GM18870 (cell line): ENCODE measurements at regions not wholly inside any gene's neighbourhood (a gene's known extent, or its start where the extent isn't known, plus 50 kb on each side); places are given as distances from the start of the nearest gene placed in this dataset.

Experiments used
- ATAC-seq: cut with Tn5 transposase; IDR thresholded peaks from one replicate; pipeline ENCODE4 v1.9.1; 2021; ENCODE audit warnings: moderate library complexity; ENCODE audit not compliant: unreplicated experiment

DNA sequence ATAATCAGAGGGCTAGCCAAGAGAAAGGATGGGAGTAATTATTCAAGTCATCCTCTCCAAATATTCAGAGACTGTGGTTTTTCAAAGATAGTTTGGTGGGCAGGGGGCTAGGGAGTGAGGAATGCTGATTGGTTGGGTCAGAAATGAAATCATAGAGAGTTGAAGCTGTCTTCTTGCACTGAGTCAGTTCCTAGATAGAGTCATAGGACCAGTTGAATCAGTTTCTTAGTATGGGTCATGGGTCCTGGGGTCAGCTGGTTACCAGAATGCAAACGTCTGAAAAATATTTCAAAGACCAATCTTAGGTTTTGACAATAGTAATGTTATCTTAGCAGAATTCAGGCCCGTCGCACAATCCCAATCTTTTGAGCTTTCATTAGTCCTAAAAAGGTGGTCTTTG is 171.4 kb upstream of the SPATS2L start:
- no peak for ATAC-seq

DNA sequence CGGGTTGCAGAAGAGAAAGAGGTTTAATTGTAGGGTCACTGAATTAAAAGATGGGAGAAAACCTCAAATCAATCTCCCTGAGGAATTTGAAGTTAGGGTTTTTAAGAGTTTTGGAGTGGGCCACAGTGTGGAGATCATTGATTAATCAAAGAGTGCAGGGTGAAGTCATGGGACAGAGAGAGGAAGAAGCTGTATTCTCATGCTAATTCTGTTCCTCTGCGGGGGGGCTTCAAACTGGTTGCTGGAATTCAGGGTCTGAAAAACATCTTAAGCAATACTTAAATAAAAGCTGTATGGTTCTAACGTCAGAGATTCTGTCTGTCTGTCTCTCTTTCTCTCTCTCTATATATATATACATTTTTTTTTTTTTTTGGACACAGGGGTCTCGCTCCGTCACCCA is 169.8 kb upstream of the SPATS2L start:
- no peak for ATAC-seq

- ATAC-seq = no peak
Measured at GRCh38 chr2:200137271-200137670, 169.2 kb upstream of the SPATS2L start.

- no peak for ATAC-seq
Measured at GRCh38 chr2:200137691-200138090, 168.8 kb upstream of the SPATS2L start.

- ATAC-seq = no peak
Measured at GRCh38 chr2:200138391-200139124, 167.9 kb upstream of the SPATS2L start.

- no peak for ATAC-seq
Measured at GRCh38 chr2:200144571-200144970, 161.9 kb upstream of the SPATS2L start.

GRCh38 chr2:200146501-200146900 is 160.0 kb upstream of the SPATS2L start:
- no peak for ATAC-seq

DNA sequence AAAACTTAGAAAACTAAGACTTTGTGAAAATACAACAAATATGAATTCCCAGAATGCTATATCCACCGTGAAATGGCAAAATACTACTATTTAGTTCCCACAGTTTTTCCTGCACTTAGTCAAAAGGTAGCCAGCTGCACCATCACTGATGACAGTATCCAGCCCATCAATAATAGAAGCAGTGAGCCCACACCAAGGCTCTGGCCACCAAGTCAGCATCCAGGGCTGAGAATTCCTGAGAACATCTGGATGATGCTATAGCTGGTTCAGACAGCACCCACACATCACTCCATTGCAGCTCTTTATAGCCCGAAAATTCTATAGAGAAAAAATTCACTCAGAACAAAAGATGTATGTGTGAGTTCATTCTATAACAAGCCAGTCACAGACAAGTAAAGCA is 159.1 kb upstream of the SPATS2L start:
- ATAC-seq = no peak

GRCh38 chr2:200148366-200148765 is 158.1 kb upstream of the SPATS2L start:
- no peak for ATAC-seq

GRCh38 chr2:200150411-200151086 is 155.9 kb upstream of the SPATS2L start:
- ATAC-seq = no peak

- ATAC-seq = no peak
Measured at GRCh38 chr2:200155652-200156051, 150.8 kb upstream of the SPATS2L start.

- no peak for ATAC-seq
Measured at GRCh38 chr2:200156166-200156835, 150.2 kb upstream of the SPATS2L start.

DNA sequence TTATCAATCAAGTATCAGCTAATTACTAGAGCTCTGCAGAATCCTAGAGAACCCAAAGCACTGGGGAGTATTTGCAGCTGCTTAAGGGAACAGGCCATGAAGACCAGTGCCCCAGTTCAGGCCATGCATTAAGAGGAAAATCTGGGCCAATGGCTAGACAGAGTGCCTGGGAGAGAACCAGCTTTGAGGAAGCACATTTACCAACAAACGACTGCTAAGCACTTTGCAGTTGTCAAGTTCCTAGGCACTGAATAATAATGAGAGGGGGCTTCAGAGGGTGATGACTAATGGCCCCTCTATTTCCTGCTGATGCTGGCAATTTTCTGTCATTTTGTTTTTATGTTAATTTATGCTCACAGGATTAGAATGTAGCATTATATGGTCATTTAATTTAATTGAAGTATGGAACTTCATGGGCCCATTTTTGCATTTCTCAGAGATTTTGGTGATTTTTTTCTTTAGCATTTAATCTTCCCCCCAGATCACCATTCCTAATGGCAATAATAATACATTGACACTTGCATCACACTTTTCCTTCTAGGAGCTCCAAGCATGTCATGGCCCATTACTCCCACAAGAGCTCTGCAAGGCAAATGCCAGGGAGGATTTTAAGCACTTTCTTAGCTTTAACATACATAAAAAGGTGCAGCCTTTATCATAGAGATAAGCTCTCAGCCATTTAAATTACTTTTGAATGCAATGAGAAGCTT is 147.7 kb upstream of the SPATS2L start:
- ATAC-seq = no peak

DNA sequence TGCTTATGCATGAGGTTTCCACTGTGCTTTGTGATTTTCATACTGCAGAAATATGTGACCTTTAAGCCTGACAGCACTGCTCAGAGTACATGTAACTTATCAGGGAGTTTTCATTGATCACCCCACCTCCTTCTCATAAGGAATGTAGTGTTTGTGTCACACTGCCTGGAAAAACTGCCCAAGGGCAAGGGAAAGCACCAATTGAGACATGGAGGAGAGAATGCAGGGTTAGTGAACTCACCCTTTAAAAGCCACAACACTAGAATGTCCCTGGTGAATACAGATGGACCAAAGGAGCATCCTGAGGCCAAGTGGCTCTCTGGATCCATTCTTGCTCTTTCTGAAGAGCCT is 147.2 kb upstream of the SPATS2L start:
- ATAC-seq = no peak

DNA sequence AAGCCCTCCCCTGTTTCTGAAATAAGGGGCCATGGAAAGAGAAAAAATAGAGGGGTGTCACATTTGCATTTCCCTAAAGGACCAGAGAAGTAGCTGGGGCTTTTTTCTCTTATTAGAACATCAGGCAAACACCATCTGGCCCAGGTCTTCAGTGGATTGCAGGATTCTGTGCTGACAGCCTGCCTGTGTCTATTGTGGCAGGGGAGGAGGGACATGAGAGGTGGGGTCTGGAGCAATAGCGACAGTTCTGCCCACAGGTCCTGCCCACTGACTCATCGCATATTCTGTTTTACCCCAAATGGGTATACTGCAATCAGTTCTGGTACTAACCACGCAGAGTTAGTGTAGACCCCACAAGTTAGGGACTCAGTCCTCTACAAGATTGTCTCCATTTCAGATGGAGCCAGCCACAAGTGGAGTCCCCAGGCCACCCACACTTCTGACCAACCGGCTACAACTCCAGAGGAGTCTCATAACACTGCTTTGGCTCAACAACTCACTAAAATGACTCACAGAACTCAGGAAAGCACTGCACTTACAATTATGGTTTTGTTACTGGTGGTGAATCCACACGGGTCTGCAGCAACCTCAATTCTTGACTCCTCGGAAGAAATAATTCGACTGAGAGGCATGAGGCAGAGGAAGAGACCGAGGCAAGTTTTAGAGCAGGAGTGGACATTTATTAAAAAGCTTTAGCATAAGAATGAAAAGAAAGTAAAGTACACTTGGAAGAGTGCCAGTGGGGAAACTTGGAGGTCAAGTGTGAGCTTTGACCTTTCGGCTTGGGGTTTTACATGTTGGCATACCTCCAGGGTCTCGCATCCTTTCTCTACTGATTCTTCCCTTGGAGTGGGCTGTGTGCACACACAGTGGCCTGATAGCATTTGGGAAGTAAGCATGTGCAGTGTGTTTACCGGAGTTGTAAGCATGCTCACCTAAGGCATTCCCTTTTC is 146.4 kb upstream of the SPATS2L start:
- ATAC-seq = no peak

DNA sequence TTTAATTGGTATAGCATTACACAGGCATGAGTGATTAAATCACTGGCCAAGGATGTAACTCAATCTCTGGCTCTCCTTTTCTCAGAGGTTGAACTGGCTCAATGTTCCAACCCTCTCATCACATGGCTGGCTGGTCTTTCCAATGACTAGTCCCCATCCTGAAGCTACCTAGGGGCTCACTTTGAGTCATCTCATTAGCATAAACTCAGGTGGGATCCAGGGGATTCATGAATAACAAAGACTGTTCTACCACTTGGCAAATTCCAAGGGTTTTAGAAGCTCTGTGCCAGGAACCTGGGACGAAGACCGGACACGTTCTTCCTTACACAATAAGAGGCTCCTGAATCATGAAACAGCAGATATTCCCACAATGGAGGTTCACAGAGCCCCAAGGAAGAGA is 145.0 kb upstream of the SPATS2L start:
- ATAC-seq = no peak

GRCh38 chr2:200165687-200166086 is 140.8 kb upstream of the SPATS2L start:
- ATAC-seq = no peak

DNA sequence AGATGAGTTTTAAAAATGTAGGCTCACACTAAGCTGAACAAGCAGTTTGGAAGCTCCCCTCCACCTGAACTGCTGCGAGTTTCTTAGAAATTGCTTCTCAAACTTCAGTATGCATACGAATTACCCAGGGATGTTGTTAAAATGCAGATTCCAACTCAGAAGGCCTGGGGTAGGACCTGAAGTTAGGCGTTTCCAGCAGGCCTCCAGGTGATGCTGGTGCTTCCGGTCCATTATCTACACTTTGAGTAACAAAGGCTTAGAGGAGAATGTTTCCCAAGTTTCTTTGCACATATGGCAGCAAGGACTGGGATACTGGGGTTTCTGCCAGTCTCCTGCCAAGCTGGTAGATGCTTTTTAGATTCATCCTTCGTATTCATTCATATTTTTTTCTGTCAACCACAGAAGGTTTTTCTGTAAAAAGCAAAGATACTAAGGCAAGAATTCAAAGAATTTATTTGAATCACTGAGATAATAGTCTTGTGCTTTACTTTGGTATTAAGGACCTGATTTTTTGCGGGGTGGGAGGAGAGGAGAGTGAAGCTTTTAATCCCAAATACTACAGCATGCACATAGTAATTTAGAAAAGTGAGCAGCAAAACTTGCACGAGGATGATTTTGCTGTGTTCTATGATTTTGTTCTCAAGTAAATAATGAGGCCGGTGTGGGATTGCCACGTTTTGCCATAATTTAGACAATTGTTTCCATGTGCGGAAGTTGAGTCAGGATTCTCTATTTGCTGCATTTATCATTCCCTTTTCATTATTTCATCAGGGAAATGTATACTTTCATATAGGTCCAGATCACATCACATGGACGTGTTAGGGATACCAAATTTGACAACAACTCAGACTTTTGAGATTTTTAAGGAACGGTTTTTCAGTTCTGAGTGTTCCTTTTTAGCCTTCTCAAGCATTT is 137.6 kb upstream of the SPATS2L start:
- no peak for ATAC-seq

GRCh38 chr2:200170221-200170620 is 136.3 kb upstream of the SPATS2L start:
- no peak for ATAC-seq
